ENCODE measurements at regions not wholly inside any gene's neighbourhood (a gene's known extent, or its start where the extent isn't known, plus 50 kb on each side); places are given as distances from the start of the nearest gene placed in this dataset.

- Histone ChIP-seq H2AFZ (ENCODE audit: low read depth, low read length) (no peak overlapping the region), H3K9me1 (replicated peaks; ENCODE audit: control insufficient read depth, extremely low read depth, insufficient read depth, low read length) (no peaks in the 10 kb centered on the region), H3K9me3 (replicated peaks; ENCODE audit: control insufficient read depth, insufficient read depth, low read length) (no peaks in the 10 kb centered on the region), H4K20me1 (replicated peaks; ENCODE audit: control insufficient read depth, extremely low read depth, insufficient read depth, low read length) (no peaks in the 10 kb centered on the region), H3K9ac (replicated peaks; ENCODE audit: extremely low read depth, insufficient read depth, low read length) (no peak overlapping the region), H3K79me2 (ENCODE audit: control insufficient read depth, insufficient read depth, low read length) (no peaks in the 10 kb centered on the region), H3K27me3 (ENCODE audit: control insufficient read depth in 2 of 2, insufficient read depth in 2 of 2, low read length in 2 of 2) (no peaks in the 10 kb centered on the region), H3K4me1 (ENCODE audit: control insufficient read depth, extremely low read depth, insufficient read depth, low read length) (peaks cover under 1% of the 10 kb centered on the region), H3K27ac (ENCODE audit: insufficient read depth, low read depth, low read length) (no peak overlapping the region), H3K36me3 (ENCODE audit: control insufficient read depth in 2 of 2, extremely low read depth in 1 of 2, insufficient read depth in 2 of 2, low read length in 2 of 2) (no peaks in the 10 kb centered on the region), H3K4me3 (replicated peaks in 1 of 3; ENCODE audit: insufficient read depth in 1 of 3, low read depth in 1 of 3, low read length in 3 of 3) (no peak overlapping the region), H3K4me2 (ENCODE audit: insufficient read depth, low read length) (no peak overlapping the region)
- CTCF ChIA-PET = interaction anchor here (0.8 to 1.7 kb wide), 4 partner anchors 8 to 1096 kb away, joined by 3 to 5 read pairs (median 3); no protein-coding TSS in a partner anchor
- no peak for DNase-seq (ENCODE audit: low read depth, low spot score)
- no TSS peak for BruUV-seq (replicated peaks)
- no peak for TF ChIP-seq POLR2A (IDR thresholded peaks at IDR 0.05; ENCODE audit: low read depth, low read length)
- no peak for TF ChIP-seq POLR2AphosphoS5 (IDR thresholded peaks at IDR 0.05; ENCODE audit: insufficient read depth, low read depth, low read length)
- no peak for TF ChIP-seq JUN (IDR thresholded peaks at IDR 0.05; ENCODE audit: borderline replicate concordance, insufficient read depth, insufficient read length, low read depth)
- TF ChIP-seq EZH2 (IDR thresholded peaks at IDR 0.05; ENCODE audit: borderline replicate concordance, low read depth, low read length, severe bottlenecking) = no peak
- TF ChIP-seq FOS (IDR thresholded peaks at IDR 0.05; ENCODE audit: borderline replicate concordance, insufficient read depth, low read length) = no peak
- TF ChIP-seq GATA2 (IDR thresholded peaks at IDR 0.05; ENCODE audit: insufficient read depth, insufficient read length, low read depth, low read length) = no peak
- TF ChIP-seq MAX (IDR thresholded peaks at IDR 0.05; ENCODE audit: insufficient read depth, insufficient read length) = no peak
- no peak for TF ChIP-seq MYC (IDR thresholded peaks at IDR 0.05; ENCODE audit: low read depth, low read length)
- TF ChIP-seq, protein P1, sequence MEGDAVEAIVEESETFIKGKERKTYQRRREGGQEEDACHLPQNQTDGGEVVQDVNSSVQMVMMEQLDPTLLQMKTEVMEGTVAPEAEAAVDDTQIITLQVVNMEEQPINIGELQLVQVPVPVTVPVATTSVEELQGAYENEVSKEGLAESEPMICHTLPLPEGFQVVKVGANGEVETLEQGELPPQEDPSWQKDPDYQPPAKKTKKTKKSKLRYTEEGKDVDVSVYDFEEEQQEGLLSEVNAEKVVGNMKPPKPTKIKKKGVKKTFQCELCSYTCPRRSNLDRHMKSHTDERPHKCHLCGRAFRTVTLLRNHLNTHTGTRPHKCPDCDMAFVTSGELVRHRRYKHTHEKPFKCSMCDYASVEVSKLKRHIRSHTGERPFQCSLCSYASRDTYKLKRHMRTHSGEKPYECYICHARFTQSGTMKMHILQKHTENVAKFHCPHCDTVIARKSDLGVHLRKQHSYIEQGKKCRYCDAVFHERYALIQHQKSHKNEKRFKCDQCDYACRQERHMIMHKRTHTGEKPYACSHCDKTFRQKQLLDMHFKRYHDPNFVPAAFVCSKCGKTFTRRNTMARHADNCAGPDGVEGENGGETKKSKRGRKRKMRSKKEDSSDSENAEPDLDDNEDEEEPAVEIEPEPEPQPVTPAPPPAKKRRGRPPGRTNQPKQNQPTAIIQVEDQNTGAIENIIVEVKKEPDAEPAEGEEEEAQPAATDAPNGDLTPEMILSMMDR (IDR thresholded peaks at IDR 0.05; ENCODE audit: extremely low read depth in 1 of 2, insufficient read depth in 1 of 2, low read depth in 1 of 2, low read length in 2 of 2) = no peak
- intact Hi-C loops (cut with micrococcal nuclease) = no loop called here
- dilution Hi-C loops (cut with MboI; ENCODE audit: extremely low pct_ligation_motif_present, low sequenced_read_pairs) = no loop called here
- POLR2A ChIA-PET = no interaction called here
- FAIRE-seq = no peak
Observed at GRCh38 chr10:4306871-4307270, 519.1 kb upstream of the AKR1E2 start.
